Subcutaneous abdominal adipose tissue (tissue), 5 donors: ENCODE measurements at regions not wholly inside any gene's neighbourhood (a gene's known extent, or its start where the extent isn't known, plus 50 kb on each side); places are given as distances from the start of the nearest gene placed in this dataset.

ENCODE experiments used
- H3K27ac ChIP-seq: one replicate; pipeline ENCODE4 v1.7.0; 2013; ENCODE audit warnings: low read depth, mild to moderate bottlenecking, inconsistent platforms, low read length, moderate library complexity
- H3K27me3 ChIP-seq, 5 donors: one replicate each; pipeline ENCODE4 v1.7.0; 2013; ENCODE audit warnings: low read length in 5 of 5, inconsistent platforms in 1 of 5; ENCODE audit not compliant: control insufficient read depth in 5 of 5, insufficient read depth in 4 of 5
- H3K36me3 ChIP-seq, 5 donors: one replicate each; pipeline ENCODE4 v1.7.0; 2013; ENCODE audit warnings: low read length in 5 of 5; ENCODE audit not compliant: control insufficient read depth in 5 of 5, insufficient read depth in 5 of 5
- H3K4me1 ChIP-seq, 5 donors: one replicate each; pipeline ENCODE4 v1.7.0; 2013; ENCODE audit warnings: low read length in 5 of 5, mild to moderate bottlenecking in 3 of 5, moderate library complexity in 1 of 5; ENCODE audit not compliant: control insufficient read depth in 5 of 5, insufficient read depth in 5 of 5
- H3K4me3 ChIP-seq, 5 donors: one replicate each; pipeline ENCODE4 v1.7.0; 2013; ENCODE audit warnings: low read length in 5 of 5, low read depth in 1 of 5
- H3K9ac ChIP-seq, 5 donors: one replicate each; pipeline ENCODE4 v1.7.0; 2013; ENCODE audit warnings: low read length in 5 of 5, mild to moderate bottlenecking in 4 of 5, moderate library complexity in 3 of 5
- H3K9me3 ChIP-seq, 5 donors: one replicate each; pipeline ENCODE4 v1.7.0; 2013; ENCODE audit warnings: low read length in 5 of 5; ENCODE audit not compliant: control insufficient read depth in 5 of 5
- donor health status: healthy.
- donor health status: healthy.
- donor health status: healthy.
- donor health status: healthy.
- donor health status: healthy.

- no peaks in the 10 kb centered on the region for H3K9me3 ChIP-seq
- no peak overlapping the region for H3K4me3 ChIP-seq
- H3K36me3 ChIP-seq = no peaks in the 10 kb centered on the region
- no peaks in the 10 kb centered on the region for H3K4me1 ChIP-seq
- no peak overlapping the region for H3K9ac ChIP-seq
- H3K27me3 ChIP-seq = no peaks in the 10 kb centered on the region
- H3K27ac ChIP-seq = no peak overlapping the region
These were observed 235.6 kb downstream of the RNF152 start for GRCh38 chr18:61657066-61657732.

GRCh38 chr18:61655630-61656029 is 237.2 kb downstream of the RNF152 start:
- no peaks in the 10 kb centered on the region for H3K27me3 ChIP-seq
- no peaks in the 10 kb centered on the region for H3K4me1 ChIP-seq
- H3K4me3 ChIP-seq = no peak overlapping the region
- H3K9ac ChIP-seq = no peak overlapping the region
- no peaks in the 10 kb centered on the region for H3K36me3 ChIP-seq
- no peak overlapping the region for H3K27ac ChIP-seq
- no peaks in the 10 kb centered on the region for H3K9me3 ChIP-seq

DNA sequence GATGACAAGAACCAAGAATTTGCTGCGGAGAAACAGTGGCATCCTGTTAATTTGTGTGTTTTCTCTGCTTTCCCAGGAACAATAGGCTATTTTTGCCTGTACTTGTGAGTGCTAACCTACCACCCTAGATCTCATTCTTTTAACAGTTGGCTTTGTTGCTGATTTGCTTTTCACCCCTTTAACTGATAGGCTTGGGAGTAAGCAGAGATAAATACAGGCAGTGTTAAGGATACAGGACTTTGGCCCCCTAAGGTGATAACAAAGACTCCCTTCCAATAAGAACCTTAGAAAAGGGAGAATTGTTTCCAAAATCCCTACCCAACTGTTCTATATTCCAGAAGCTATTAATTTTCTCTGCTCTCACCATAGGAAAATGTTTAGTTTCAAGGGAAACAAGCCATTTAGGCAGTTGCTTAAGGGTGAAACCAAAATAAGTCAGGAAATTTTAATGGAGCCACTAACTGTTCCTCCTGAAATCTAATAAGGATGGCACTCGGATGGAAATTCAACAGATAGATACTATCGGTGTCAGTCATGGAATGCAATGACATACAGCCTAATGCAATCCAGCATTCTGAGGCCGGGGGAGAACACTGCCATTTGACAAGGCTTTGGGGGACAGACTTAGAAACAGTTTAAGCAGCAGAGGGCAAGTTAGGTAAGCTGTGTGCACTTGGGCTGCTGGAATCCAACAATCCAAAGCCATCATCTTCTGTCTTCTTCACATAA is 238.8 kb downstream of the RNF152 start:
- Histone ChIP-seq H3K27ac (no peak overlapping the region), H3K4me3 (no peak overlapping the region), H3K4me1 (no peaks in the 10 kb centered on the region), H3K9me3 (no peaks in the 10 kb centered on the region), H3K36me3 (no peaks in the 10 kb centered on the region), H3K9ac (no peak overlapping the region), H3K27me3 (no peaks in the 10 kb centered on the region)

GRCh38 chr18:61651880-61652268 is 240.9 kb downstream of the RNF152 start:
- no peaks in the 10 kb centered on the region for H3K4me1 ChIP-seq
- no peak overlapping the region for H3K9ac ChIP-seq
- no peak overlapping the region for H3K4me3 ChIP-seq
- H3K36me3 ChIP-seq = no peaks in the 10 kb centered on the region
- H3K27me3 ChIP-seq = no peaks in the 10 kb centered on the region
- H3K27ac ChIP-seq = no peak overlapping the region
- no peaks in the 10 kb centered on the region for H3K9me3 ChIP-seq

- H3K4me3 ChIP-seq = no peak overlapping the region
- no peak overlapping the region for H3K27ac ChIP-seq
- H3K4me1 ChIP-seq = no peaks in the 10 kb centered on the region
- no peaks in the 10 kb centered on the region for H3K36me3 ChIP-seq
- H3K9ac ChIP-seq = no peak overlapping the region
- H3K9me3 ChIP-seq = no peaks in the 10 kb centered on the region
- H3K27me3 ChIP-seq = no peaks in the 10 kb centered on the region
These were observed 241.5 kb downstream of the RNF152 start for GRCh38 chr18:61651145-61651879.

DNA sequence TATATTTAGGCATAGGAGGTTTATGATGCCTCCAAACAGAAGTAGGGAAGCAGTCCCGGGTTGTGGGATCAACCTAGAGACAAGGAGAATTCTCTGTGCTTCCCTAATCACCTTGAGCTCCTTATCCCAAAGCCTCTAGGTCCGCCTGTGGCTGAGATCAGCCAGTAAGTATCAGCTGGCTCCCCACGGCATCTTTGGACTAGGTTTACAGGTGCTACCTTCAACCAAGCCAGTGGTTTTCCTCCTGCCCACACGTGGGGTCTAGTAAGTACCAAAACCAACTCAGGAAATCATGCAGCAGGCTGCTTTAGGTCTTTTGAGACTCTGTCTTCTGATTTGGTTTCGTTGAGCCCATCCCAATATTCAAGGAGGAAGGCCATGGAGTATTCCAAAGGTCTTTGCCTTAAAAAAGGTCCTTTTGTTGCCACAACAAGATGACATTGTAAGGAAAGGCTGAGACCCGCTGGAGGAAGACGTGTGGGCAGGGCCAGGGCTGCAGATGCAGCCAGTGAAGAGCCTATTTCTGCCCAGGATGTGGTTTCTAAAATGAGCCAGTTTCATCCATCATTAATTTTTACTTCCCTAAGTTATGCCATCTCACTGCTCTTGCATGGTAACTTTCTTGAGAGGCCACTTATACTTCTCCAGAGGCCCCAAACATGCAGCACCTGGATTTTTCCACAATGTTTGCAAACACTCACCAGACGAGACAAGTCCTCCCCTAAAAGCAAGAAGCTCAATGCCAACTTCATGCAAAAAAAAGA is 248.7 kb downstream of the RNF152 start:
- peaks cover 0 to 3% (median 0%) of the 10 kb centered on the region in 5 donors for H3K27me3 ChIP-seq
- H3K27ac ChIP-seq = no peak overlapping the region
- no peaks in the 10 kb centered on the region for H3K36me3 ChIP-seq
- H3K9ac ChIP-seq = no peak overlapping the region
- no peaks in the 10 kb centered on the region for H3K4me1 ChIP-seq
- H3K4me3 ChIP-seq = no peak overlapping the region
- H3K9me3 ChIP-seq = no peaks in the 10 kb centered on the region

DNA sequence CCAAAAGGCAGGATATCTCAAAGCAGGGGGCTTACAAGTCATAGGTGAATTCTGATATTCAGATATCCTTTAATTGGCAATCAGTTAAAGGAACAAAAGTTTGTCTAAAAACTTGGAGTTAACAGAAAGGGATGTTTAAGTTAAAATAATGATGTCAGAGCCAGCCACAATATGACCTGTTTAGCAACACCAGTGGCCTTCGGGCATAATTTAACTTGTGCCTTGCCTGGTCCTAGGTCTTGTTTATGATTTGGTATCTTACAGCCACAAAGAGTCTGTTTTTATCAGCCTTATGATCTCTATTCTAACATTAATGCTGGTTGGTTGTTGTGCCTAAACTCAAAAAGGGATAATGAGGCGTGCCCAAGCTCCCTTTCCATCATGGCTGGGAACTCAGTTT is 252.9 kb downstream of the RNF152 start:
- no peak overlapping the region for H3K4me3 ChIP-seq
- H3K4me1 ChIP-seq = peaks cover 0 to 10% (median 6%) of the 10 kb centered on the region in 5 donors

DNA sequence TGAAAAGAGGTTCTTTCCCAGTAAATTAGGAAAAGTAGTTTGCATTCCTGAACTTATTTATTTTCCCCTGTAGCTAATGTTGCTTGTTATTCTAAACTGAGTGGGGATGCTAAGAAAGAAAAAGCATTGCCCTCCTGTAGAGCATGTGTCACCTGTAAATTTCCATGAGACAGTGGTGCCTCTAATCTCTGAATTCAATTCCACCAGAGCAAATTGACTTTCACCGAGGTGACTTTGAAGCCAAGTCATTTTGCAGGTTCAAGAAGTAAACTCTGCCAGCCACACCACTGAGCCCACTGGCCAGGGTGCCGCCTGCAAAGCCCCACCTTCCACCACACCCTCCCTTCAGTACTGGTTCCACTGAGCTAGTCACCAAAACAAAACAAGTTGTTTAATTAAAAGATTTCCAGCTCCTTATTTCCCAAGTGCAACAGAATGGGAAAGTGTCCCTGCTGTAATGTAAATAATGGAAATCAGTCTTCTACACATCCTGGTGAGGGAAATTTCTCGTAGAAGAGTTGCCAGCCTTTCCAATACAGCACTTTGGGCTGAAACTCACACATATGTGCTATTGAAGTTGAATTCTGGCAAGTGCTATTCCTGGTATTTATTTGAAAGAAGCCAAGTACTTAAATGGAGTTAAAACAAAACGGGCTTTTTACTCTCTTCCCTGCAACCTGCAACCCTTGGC is 254.8 kb downstream of the RNF152 start:
- Histone ChIP-seq H3K36me3 (no peaks in the 10 kb centered on the region), H3K4me1 (peaks cover 0 to 10% (median 6%) of the 10 kb centered on the region in 5 donors), H3K4me3 (no peak overlapping the region), H3K9me3 (no peaks in the 10 kb centered on the region), H3K27me3 (no peaks in the 10 kb centered on the region), H3K9ac (no peak overlapping the region), H3K27ac (no peak overlapping the region)

More for the DNA sequence above, 252.9 kb downstream of the RNF152 start:
- no peaks in the 10 kb centered on the region for H3K9me3 ChIP-seq
- H3K27ac ChIP-seq = no peak overlapping the region
- no peaks in the 10 kb centered on the region for H3K27me3 ChIP-seq
- H3K9ac ChIP-seq = no peak overlapping the region
- no peaks in the 10 kb centered on the region for H3K36me3 ChIP-seq

- Histone ChIP-seq H3K27ac (no peak overlapping the region), H3K9me3 (no peaks in the 10 kb centered on the region), H3K4me1 (peaks cover 0 to 10% (median 6%) of the 10 kb centered on the region in 5 donors), H3K4me3 (no peak overlapping the region), H3K27me3 (no peaks in the 10 kb centered on the region), H3K36me3 (no peaks in the 10 kb centered on the region), H3K9ac (no peak overlapping the region)
These were observed 255.5 kb downstream of the RNF152 start for GRCh38 chr18:61637319-61637718.
